OCI-LY1 (cell line): ENCODE measurements at regions not wholly inside any gene's neighbourhood (a gene's known extent, or its start where the extent isn't known, plus 50 kb on each side); places are given as distances from the start of the nearest gene placed in this dataset.

ENCODE experiments used
- CTCF ChIP-seq: fragments of 200-600 bp; sonication (generic), shearing (Covaris generic); IDR thresholded peaks from 2 replicates; pipeline ENCODE4 v1.5.1; 2017; ENCODE audit warnings: mild to moderate bottlenecking, antibody characterized with exemption, low read length, moderate library complexity, mixed read lengths
- EZH2 ChIP-seq: fragments of 200-600 bp; sonication (generic), shearing (Covaris generic); IDR thresholded peaks from 2 replicates; pipeline ENCODE4 v1.8.0; 2017; ENCODE audit warnings: borderline replicate concordance, mixed run types, mild to moderate bottlenecking, antibody characterized with exemption, low read length, moderate library complexity, mixed read lengths

- TF ChIP-seq CTCF, result no peak
- TF ChIP-seq EZH2, result no peak
Observed at GRCh38 chr15:87429754-87430153, 826.8 kb downstream of the NTRK3 start.
